HG02885 (cell line): ENCODE measurements at regions not wholly inside any gene's neighbourhood (a gene's known extent, or its start where the extent isn't known, plus 50 kb on each side); places are given as distances from the start of the nearest gene placed in this dataset.

Source experiments
- ATAC-seq: cut with Tn5 transposase; IDR thresholded peaks from one replicate; pipeline ENCODE4 v1.9.1; 2021; ENCODE audit warnings: mild to moderate bottlenecking; ENCODE audit not compliant: unreplicated experiment, poor library complexity

DNA sequence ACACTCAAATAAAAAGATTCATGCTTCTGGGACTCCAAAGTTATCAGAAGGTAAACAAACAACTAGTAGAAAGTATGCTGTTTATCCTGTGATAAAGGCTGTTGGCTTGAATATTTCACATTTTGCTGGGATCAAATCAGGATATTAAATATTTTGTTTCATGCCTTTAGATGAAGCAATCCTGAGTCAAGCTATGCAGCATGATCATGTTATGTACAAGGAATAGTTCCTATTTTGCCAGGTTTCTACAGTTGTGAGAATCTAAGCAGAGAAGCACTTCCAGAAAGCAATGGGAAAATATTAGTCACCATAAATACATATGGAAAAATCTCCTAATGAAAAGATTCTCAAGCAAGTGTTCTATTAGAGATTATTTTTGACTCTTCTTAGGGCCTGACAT, 262.8 kb upstream of the PCDH15 start:
- no peak for ATAC-seq

- no peak for ATAC-seq
Measured at GRCh38 chr10:55062349-55062748, 261.3 kb upstream of the PCDH15 start.

DNA sequence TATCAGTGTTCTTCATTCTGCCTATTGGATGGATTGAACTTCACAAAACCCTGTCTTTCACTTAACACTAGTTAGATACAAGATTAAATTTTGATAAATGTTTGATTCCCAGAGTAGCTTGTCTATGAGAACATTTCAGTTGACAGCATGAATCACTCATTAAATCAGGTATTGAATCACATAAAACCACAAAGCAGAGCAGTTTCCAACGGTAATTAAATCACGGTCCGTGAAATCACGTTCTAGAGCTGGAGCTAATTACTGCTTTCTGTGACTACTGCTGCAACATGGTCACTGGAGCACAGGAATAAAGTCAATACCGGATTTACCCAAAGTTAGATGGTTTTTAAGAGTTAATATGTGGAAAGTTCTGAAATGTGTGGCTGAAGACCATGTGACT, 257.8 kb upstream of the PCDH15 start:
- no peak for ATAC-seq

GRCh38 chr10:55051515-55051914, 250.5 kb upstream of the PCDH15 start:
- no peak for ATAC-seq

DNA sequence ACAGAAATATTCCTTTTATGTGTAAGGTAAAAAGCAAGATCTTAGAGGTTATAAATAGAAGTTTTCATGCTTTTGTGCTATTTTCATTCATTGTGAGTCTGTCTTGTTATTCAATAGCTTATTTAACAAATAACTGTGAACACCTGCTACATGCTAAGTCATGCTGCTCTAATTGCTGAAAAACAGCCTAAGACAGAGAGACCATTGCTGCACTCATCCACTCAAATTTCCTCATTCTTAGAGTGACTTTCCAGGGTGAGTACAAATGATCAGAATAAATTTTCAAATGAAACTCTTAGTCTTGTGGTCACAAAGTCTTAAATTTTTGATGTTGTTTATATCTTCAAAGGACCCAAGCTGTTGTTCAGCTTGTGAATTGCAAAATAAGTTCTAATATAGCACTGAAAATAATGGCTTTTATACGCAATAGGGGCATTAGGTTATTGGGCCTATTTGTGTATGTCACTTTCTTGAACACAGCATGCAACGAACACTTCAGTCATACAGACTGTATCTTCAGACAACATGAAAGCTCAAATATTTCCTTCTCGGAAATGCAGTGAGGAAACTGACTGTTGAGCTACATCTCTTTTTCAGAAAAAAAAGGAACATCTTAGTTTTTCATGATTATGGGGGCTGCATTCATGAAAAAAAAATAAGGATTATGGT, 247.9 kb upstream of the PCDH15 start:
- ATAC-seq, result no peak

DNA sequence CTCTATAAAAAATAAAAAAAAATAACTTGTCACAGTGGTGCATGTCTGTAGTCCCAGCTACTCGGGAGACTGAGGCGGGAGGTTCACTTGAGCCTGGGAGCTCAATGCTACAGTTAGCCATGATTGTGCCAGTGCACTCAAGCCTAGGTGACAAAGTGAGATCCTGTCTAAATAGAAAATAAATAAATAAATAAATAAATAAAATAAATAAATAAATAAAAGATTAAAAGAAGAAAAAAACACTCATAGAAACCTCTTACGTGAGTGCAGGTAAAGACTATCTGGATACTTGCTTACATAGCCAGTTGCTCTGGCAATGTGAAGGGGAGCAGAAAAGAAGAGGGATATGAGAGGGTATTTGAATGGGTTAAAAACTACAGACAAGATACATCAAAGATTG, 242.5 kb upstream of the PCDH15 start:
- ATAC-seq, result no peak

DNA sequence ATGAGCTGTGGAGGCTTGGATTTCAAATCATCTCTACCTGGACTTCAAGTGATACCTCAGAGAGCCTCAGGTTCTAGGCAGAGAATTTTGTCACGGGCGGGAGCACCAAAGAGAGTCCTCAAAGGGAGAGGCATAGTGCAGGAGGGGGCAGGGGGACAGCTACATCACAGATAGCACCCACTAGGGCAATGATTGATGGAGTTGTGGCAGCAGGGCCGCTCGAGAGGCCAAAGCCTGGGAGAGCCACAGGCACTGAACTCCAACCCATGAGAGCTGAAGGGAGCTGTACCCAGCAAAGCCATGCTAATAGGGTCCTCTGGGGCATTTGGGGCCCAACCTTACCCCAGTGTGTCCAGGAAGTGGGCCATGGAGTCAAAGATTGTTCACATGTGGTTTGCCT, 232.0 kb upstream of the PCDH15 start:
- ATAC-seq, result no peak

- ATAC-seq, result no peak
Measured at GRCh38 chr10:55024713-55025112, 223.7 kb upstream of the PCDH15 start.

DNA sequence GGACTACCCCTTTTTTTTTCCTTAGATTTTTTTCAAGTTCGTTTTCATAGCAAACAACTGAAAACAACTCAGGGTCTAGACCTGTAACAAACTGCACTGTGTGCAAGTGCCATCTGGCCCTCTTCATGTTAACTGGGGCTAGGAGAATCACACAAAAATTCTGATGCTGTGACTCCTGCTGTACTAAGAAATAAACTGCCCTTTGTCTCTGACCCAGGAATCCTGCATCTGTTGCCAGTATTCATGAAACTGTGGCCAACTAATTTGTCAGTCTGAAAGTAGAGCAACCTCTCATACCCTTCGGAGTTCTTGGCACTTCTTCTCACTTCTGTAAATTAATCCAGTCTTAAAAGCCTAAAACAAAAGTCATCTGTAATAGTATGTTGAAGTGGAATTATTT, 218.4 kb upstream of the PCDH15 start:
- ATAC-seq, result no peak

DNA sequence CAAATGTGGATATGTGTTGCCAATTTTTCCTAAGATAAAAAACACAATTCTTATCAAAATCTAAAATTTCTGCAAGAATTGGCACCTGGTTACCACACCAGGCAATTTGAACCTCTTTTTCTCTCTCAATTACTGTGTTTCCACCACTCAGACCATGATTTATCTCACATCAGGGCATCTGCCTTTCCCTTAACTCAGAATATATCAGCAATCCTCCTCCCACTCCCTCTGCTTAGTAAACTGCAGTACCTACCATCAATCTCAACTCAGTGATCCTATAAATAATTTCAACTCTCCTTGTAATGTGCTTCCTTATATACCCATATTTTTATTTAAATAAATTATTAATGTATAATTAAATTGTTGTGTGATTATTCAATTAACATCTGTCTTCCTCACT, 212.3 kb upstream of the PCDH15 start:
- no peak for ATAC-seq

DNA sequence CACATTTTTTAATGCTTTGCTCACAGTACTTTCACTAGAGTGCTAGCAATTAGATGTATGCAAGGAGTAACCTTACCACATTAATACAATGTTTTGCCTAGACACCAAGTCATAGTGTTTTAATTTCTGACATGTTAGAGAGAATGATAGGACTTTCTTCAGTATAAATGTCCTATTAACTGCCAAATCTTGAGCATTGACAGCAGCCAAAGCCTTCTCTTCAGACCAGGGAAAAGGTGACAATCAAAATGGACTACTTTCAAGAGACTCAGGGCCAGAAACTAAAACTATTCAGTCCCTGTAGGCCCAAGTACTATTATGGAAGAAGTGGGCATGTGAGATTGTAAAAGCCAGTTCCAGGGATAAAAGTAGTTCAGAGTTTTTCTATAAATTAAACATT, 201.4 kb upstream of the PCDH15 start:
- no peak for ATAC-seq

GRCh38 chr10:55001422-55001821, 200.4 kb upstream of the PCDH15 start:
- no peak for ATAC-seq

DNA sequence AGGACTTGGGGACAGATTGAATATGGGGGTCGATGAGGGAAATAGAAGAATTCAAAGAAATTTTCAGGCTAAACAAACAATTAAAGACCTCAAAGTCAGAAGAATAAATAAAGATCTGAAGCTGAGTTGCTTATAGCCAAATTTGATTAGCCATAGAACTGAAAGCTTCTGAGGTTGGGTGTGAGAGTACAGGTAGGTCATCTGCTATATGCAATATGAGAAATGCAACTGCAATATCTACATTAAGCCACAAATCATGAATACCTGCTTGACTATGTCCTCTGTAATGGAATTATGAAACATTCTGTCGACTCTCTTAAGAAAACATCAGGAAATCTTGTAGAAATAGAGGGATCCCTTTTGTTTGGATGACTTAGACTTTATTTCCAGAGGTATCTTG, 192.1 kb upstream of the PCDH15 start:
- ATAC-seq, result no peak

GRCh38 chr10:54985732-54986131, 184.7 kb upstream of the PCDH15 start:
- ATAC-seq, result peak; percentile 86

DNA sequence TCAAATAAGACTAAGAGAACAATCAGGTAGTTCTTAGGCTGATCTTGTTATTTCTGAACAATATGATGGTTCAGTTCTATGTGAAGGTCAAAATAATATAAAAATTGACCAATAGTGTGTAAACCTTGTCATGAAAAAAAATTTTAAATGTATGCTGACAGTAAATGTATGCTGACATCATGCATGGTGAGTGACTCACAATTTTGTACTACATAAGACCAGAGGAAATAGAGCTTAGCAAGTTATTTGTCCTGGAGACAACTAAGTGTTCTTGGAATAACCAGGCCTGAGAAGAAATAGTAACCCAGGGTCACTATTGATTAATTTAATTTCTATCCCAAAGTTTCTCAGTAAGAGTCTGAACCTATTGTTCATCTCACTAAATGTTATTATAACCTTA, 182.2 kb upstream of the PCDH15 start:
- no peak for ATAC-seq

DNA sequence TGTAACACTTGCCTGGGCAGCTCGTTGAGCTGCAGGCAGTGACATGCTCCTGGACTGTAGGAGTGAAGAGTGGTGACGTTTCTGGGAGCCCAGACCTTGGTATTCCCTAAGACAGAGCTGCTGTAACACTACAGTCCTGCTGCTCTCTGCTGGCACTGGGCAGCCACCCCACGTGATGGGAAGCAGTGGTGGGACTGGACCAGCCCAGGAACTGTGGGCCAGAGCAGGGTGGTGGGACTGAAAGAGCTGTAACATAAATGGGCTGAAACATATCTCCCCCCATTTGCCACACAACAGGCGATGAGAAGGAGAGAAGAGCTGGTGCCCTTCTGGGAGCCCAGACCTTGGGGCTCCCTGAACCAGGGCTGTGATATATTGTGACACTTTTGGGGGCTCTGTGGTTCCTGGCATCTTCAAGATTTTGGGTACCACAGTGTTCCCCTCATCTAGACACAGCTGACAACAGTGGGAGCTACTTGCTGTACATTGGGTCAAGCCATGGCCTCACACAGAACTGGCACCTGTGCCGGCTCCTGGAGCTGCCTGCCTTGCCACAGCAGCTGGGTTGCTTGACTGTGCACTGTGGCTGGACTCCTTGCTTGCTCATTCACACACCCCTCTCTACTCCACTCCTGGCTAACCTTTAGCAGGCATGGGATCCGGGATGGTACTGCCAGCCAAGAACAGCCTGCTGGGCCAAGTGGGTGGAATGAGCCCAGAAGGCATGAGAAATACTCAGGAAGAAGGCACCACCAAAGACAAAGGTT, 161.3 kb upstream of the PCDH15 start:
- ATAC-seq, result no peak

DNA sequence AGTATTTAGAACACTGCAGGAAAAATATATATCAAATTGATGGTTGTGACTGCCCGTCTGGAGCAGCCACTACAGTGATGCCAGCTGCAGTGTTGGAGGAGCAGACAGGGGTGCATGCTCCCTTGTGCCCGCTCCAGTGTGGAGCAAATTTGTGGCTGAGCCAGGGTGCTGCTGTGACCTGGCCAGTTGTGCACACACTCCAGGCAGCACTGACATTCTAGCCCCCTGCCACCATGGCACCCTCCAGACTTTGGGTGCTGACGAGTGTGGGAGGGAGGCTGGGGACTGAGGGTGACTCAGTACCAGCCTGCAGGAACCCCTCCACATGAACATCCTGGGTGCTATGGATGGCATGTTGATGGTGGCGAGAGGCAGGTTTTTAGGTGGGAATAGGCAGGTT, 160.0 kb upstream of the PCDH15 start:
- no peak for ATAC-seq

DNA sequence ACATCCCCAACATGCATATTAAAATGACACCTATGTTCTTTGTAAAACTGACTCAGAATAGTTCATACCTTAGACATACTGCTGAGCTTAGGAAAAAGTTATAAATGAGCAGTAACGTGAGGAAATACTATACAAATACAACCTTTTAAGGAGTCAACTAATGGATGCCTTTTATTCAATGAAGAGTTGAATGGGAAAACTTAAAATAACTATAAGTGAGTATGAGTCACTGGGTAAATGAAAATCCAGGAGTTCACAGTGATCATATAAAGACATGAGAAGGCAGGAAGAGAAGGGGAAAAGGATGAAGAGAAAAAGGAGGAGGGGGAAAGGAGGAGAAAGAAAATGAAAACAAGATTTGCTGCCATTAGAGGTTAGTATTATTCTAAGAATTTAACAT, 157.8 kb upstream of the PCDH15 start:
- no peak for ATAC-seq

DNA sequence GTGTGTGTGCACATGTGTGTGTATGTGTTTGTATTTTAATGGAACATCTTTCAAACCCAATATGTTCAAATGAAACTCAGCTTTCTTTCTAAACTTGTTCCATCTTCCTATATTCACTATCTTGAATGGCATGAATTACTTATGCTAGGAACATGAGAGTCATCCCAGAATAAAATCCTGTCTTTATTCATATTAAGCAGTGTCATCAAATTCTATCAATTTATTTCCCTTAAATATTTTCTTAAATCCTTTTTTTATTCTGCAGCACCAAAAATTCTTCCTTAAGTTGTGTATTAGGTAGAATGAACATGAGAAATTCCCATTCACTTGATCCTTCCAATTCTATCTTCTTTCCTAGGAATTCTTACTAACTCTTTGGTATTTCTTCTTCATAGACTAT, 146.6 kb upstream of the PCDH15 start:
- ATAC-seq, result no peak

GRCh38 chr10:54940418-54940817, 139.4 kb upstream of the PCDH15 start:
- ATAC-seq, result no peak

GRCh38 chr10:54914049-54914448, 113.0 kb upstream of the PCDH15 start:
- no peak for ATAC-seq

- no peak for ATAC-seq
Measured at GRCh38 chr10:54909165-54909564, 108.1 kb upstream of the PCDH15 start.
